HL-60/S4 treated with retinoic acid at 250 ng/mL for 4 days and 3 days (cell line): ENCODE measurements at regions not wholly inside any gene's neighbourhood (a gene's known extent, or its start where the extent isn't known, plus 50 kb on each side); places are given as distances from the start of the nearest gene placed in this dataset.

Source experiments
- in situ Hi-C: fragments of 300-500 bp; cut with MboI; formaldehyde crosslinking; loops from 2 replicates; pipeline ENCODE4 v1.7.0; 2022; ENCODE audit warnings: low sequenced_read_pairs

DNA sequence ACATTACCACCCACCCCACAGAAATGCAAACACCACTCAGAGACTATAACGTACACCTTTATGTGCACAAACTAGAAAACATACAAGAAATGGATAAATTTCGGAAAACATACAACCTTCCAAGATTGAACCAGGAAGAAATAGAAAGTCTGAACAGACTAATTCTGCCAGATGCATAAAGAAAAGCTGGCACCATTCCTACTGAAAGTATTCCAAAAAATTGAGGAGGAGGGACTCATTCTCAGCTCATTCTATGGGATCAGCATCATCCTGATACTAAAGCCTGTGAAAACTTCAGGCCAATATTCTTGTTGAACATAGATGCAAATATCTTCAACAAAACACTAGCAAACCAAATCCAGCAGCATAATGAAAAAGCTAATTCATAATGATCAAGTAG lies 115.1 kb upstream of the CD180 start:
- in situ Hi-C loops: no loop called here

- in situ Hi-C loops: no loop called here
Measured at GRCh38 chr5:67311208-67311607, 114.6 kb upstream of the CD180 start.

DNA sequence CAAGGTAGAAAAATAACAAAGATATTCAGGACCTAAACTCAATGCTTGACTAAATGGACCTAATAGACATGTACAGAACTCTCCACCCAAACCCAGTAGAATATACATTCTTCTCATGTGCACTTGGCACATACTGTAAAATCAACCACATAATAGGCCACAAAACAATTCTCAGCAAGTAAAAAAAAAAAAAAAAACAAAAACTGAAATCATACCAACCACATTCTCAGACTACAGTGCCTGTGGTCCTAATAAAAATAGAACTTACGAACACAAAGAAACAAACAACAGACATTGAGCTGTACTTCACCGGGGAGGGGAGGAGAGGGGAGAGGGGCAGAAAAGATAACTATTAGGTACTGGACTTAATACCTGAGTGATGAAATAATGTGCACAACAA lies 114.1 kb upstream of the CD180 start:
- in situ Hi-C loops: no loop called here

GRCh38 chr5:67310169-67310568 lies 113.6 kb upstream of the CD180 start:
- in situ Hi-C loops: no loop called here

DNA sequence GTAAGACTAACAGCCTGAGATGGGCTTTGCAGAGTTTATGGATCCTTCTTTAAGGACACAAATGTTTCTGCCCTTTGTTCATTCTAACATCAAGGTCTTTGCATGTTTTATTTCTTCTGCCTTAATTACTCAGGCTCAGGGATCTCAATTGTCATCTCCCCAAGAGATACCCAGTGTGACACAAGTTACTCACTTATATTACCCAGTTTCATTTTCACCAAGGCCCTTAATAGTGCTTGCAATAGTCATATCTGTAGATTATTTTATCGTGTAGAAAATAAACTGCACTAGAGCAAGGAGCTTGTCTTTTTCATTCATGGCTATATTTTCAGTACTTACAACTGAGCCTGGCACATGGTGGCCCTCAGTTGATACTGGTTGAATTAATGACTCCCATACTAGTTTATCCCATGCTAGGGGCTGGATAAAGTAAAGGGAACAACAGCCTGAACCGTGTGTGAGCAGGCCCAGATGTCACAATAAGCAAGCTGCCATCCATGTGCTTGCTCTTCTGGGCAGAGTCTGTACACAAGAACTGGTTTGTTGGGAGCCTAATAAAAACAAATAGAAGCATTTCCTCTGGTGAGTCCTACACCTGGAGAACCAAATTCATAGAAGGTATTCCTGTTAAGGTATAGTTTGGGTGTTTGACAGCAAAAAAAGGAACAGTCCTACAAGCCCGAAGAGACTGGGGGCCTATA lies 112.5 kb upstream of the CD180 start:
- in situ Hi-C loops: no loop called here

GRCh38 chr5:67306965-67307607 lies 110.5 kb upstream of the CD180 start:
- in situ Hi-C loops: no loop called here

DNA sequence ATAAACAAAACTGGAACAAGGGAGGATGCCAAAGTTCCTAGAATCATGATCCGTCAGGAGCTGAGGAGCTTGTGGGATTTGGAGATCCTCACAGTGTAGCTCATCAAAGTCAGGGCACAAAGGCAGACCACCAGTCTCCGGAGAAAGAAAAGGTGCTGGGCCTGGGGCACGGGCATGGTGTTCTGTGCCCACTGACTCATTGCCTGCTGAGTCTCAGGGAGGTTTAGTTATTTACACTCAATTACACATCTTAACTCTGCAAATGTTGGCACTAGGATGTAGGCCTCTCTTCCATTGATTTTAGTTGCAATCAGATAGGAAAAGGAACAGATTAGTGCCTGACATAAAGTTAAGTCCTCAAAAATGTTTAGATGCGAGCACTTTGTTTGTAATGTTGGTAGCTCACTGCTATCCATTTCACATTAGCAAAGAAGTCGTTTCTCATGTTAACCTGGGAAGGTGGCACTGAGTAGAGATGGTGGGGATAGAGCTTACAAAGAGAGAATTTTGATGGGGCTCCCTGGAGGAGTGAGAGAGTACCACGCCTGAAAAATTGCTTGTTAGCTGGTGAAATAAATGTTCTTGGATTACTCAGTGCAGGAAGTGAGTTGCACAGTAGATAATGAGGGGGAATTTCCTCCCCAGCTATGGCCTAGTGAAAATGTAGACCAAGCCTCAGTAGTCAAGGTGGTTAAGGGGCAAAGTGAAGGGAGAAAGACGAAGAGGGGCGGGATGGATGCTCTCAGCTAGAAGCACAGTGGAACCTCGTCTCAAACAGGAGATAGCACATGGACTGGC lies 109.5 kb upstream of the CD180 start:
- in situ Hi-C loops: no loop called here

DNA sequence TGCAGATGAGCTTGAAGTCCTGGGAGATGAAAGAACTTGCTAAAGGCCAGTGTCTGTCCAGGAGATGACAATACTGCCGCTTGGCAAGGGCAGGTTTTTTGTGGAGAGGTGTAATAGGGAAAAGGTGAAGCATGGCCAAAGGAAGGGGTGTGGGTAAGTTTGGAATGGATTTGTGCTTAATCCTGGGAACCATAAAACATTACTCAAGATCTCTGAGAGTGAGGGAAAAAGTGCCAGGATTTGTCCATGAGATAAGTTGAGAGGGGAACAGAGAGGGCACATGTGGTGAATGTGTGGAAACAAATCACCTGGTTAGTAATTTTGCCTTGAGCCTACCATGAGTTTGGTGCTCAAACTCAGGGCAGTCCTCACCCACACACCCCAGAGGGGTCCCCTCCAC lies 108.8 kb upstream of the CD180 start:
- in situ Hi-C loops: no loop called here

DNA sequence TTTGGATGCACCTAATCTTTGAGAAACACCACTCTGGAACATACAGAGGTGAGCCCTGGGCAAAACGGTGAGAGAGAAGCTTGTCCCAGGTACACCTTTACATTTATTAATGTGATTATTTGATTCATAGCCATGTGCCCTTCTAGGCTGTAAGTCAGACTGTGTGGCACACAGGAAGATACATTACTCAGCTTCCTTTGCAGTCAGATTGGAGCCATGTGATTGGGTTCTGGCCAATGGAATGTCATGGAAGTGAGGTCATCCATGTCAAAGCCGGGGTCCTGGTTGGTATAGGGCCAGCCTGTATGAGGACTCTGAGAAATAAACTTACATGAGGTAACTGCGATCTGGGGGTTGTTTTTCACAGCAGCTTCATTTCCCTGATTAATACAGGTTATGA lies 106.8 kb upstream of the CD180 start:
- in situ Hi-C loops: no loop called here

GRCh38 chr5:67301285-67301903 lies 104.8 kb upstream of the CD180 start:
- in situ Hi-C loops: no loop called here

DNA sequence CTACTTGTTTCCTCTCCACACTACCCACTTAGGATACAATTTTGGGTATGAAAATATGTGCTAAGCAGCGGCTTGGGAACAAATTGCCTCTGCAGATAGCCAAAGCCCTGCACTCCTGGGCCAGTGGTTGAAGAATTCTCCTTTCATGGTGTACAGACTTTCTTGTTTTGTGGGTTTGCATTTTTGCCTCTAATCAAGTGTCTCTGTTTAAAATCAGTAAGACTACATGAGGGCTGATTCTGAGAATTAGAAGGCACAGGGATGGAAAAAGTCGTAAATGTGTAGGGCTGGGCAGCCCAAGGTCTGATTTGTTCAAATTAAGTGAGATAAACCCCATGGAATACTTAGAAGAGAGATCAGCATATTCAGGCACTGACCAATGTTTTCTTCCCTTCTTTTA lies 103.7 kb upstream of the CD180 start:
- in situ Hi-C loops: no loop called here

DNA sequence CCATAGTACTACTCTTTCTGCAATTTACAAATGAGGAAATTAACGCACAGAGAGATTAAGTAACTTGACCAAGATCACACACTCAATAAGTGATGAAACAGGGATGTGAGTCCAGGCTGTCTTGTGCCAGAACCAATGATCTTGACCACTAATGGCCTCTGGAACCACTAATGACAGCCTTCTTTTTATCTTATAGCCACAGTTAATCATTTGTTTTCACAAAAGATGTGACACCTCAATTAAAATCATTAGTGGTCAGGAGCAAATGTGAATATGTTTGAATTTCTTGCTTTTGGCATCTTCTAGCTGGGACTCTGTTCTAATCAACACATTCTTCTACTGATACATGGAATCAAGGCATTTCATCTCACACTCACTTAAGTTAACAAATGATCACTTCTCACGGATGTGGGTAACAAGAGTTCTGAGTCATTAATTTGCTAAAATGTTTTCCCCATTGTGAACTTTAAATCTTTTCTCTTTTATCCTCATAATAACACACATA lies 102.7 kb upstream of the CD180 start:
- in situ Hi-C loops: no loop called here

GRCh38 chr5:67297802-67298532 lies 101.4 kb upstream of the CD180 start:
- in situ Hi-C loops: no loop called here

- in situ Hi-C loops: no loop called here
Measured at GRCh38 chr5:67297376-67297775, 100.8 kb upstream of the CD180 start.

GRCh38 chr5:67294266-67294938 lies 97.8 kb upstream of the CD180 start:
- in situ Hi-C loops: no loop called here

DNA sequence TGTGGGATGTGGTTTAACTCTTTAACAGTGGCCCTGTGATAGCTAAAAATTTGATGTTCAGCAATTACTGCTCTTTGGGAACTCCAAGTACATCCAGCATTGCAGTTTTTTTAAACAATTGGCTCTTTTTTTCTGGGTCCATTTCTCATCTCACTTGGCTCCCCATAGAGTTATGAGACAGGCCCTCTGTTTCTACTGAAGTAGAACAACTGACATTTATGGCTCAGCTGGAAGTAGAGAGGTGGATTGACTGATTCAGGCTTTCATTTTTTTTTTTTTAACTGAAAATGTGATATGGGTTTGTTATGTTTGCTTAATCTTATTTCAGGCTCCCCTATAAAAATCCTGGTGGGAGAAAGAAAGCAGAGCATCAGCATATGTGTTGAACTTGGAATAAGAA lies 96.6 kb upstream of the CD180 start:
- in situ Hi-C loops: no loop called here

DNA sequence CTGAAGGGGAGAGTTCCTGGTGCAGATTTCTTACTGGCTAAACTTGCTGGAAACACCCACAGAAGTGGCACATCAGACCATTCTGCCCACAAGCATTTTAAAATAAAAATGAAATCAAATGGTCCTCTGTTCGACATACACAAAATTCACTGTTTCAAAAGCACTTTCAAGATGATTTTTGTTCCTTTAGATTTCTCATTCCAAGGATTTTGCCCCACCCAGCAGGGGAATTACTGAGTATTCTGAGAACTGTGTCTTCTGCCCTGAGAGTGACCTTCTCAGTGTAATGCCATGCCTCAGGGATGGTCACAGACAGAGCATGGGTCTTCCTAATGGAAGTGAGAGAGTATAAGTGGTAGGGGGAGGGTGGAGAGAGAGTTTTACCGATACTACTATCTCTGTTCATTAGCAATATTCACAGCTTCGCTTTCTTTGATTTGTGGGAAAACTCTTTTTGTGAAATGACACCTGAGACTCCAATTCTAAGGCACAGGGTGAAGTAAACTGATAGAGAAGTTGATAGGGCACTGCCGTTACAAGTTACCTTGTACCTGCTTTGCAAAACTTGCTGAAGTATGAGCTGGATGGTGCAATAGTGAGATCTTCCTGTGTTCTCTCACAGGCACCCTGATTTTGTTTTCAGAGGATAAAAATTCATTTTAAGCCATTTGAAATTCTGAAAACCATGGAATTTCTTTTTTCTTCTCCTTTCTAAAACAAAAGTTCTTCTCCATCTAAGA lies 95.8 kb upstream of the CD180 start:
- in situ Hi-C loops: no loop called here

- in situ Hi-C loops: no loop called here
Measured at GRCh38 chr5:67291671-67292070, 95.1 kb upstream of the CD180 start.

- in situ Hi-C loops: no loop called here
Measured at GRCh38 chr5:67291066-67291465, 94.5 kb upstream of the CD180 start.

DNA sequence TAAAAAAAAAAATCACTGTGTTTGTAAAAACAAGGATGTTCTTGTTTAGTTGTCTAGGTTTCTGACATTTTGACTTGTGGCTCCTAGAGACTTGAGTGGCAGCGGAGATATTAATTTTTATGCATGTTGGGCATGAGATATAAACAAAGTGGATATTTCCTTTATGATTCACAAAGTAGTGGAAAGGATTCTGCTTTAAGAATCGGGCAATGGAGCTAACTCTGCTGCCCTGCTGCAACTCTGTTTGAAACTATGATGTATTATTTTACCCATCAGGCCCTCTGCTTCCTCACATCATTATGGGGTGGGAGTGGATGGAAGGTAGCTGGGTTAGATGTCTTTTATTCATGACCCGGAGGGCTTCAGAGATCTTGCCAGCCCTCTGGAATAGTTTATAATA lies 94.1 kb upstream of the CD180 start:
- in situ Hi-C loops: no loop called here
